SK-N-SH treated with all-trans-retinoic acid at 6 μM for 48 hours (cell line): ENCODE measurements at regions not wholly inside any gene's neighbourhood (a gene's known extent, or its start where the extent isn't known, plus 50 kb on each side); places are given as distances from the start of the nearest gene placed in this dataset.

Source experiments
- ATAC-seq: fragments of 200-7000 bp; cut with Tn5 transposase; 3 replicates; pipeline ENCODE4 v1.9.1; 2020; ENCODE audit warnings: mild to moderate bottlenecking, moderate library complexity
- ARNTL ChIP-seq: fragments of 450-650 bp; formaldehyde crosslinking; IDR thresholded peaks from 2 replicates; pipeline ENCODE4 v1.5.0; 2020; ENCODE audit warnings: low read depth, mild to moderate bottlenecking, moderate library complexity, borderline replicate concordance
- CSDC2 ChIP-seq: fragments of 250-450 bp; sonication (Bioruptor Pico); IDR thresholded peaks from 2 replicates; pipeline ENCODE4 v1.5.0; 2020; ENCODE audit warnings: mild to moderate bottlenecking, moderate library complexity
- CSRNP3 ChIP-seq: fragments of 250-450 bp; sonication (Bioruptor Pico); IDR thresholded peaks from 2 replicates; pipeline ENCODE4 v1.5.1; 2021; ENCODE audit warnings: mild to moderate bottlenecking, moderate library complexity
- ESRRG ChIP-seq: fragments of 250-450 bp; sonication (Bioruptor Pico); IDR thresholded peaks from 2 replicates; pipeline ENCODE4 v1.6.1; 2021; ENCODE audit warnings: mild to moderate bottlenecking
- GLIS3 ChIP-seq: fragments of 250-450 bp; sonication (Bioruptor Pico); IDR thresholded peaks from 2 replicates; pipeline ENCODE4 v1.5.0; 2020; ENCODE audit warnings: mild to moderate bottlenecking, moderate library complexity
- ISL1 ChIP-seq: fragments of 250-450 bp; sonication (Bioruptor Pico); IDR thresholded peaks from 2 replicates; pipeline ENCODE4 v2.1.2; 2022; ENCODE audit warnings: mild to moderate bottlenecking, moderate library complexity
- PATZ1 ChIP-seq: fragments of 250-450 bp; sonication (Bioruptor Pico); IDR thresholded peaks from 2 replicates; pipeline ENCODE4 v1.8.0; 2020; ENCODE audit warnings: mild to moderate bottlenecking, moderate library complexity, borderline replicate concordance
- POU6F1 ChIP-seq: fragments of 250-450 bp; sonication (Bioruptor Pico); IDR thresholded peaks from 2 replicates; pipeline ENCODE4 v1.8.0; 2021; ENCODE audit warnings: low read depth, mild to moderate bottlenecking, moderate library complexity, borderline replicate concordance
- RARB ChIP-seq: fragments of 250-450 bp; sonication (Bioruptor Pico); IDR thresholded peaks from 2 replicates; pipeline ENCODE4 v1.8.0; 2021; ENCODE audit warnings: mild to moderate bottlenecking, moderate library complexity
- SNAI2 ChIP-seq: fragments of 250-450 bp; sonication (Bioruptor Pico); IDR thresholded peaks from 2 replicates; pipeline ENCODE4 v1.5.0; 2020; ENCODE audit warnings: mild to moderate bottlenecking, moderate library complexity
- TCF4 ChIP-seq: fragments of 250-450 bp; sonication (Bioruptor Pico); IDR thresholded peaks from 2 replicates; pipeline ENCODE4 v1.8.0; 2021; ENCODE audit warnings: mild to moderate bottlenecking, moderate library complexity, borderline replicate concordance
- TSHZ2 ChIP-seq: fragments of 250-450 bp; sonication (Bioruptor Pico); IDR thresholded peaks from 2 replicates; pipeline ENCODE4 v1.5.0; 2020; ENCODE audit warnings: mild to moderate bottlenecking, moderate library complexity
- ZC3H10 ChIP-seq: fragments of 250-450 bp; sonication (Bioruptor Pico); IDR thresholded peaks from 2 replicates; pipeline ENCODE4 v1.5.1; 2021; ENCODE audit warnings: mild to moderate bottlenecking, moderate library complexity
- ZNF565 ChIP-seq: fragments of 450-650 bp; formaldehyde crosslinking; conservative IDR thresholded peaks from 2 replicates; pipeline ENCODE4 v1.5.0; 2020; ENCODE audit warnings: low read depth, mild to moderate bottlenecking, moderate library complexity
- ZNF8 ChIP-seq: fragments of 450-650 bp; formaldehyde crosslinking; IDR thresholded peaks from 2 replicates; pipeline ENCODE4 v1.5.0; 2020; ENCODE audit warnings: mild to moderate bottlenecking, moderate library complexity

GRCh38 chr4:14315129-14315528, 687.2 kb upstream of the CPEB2 start:
- no peak for ATAC-seq
- no peak for TF ChIP-seq TSHZ2
- TF ChIP-seq ARNTL = no peak
- TF ChIP-seq CSRNP3 (CRISPR knock-in tag) = no peak
- no peak for TF ChIP-seq ZNF565 (CRISPR knock-in tag)
- TF ChIP-seq PATZ1 (CRISPR knock-in tag) = no peak

- TF ChIP-seq ZNF8 (CRISPR knock-in tag) (no peak), ARNTL (no peak), CSRNP3 (CRISPR knock-in tag) (no peak), ESRRG (CRISPR knock-in tag) (no peak), SNAI2 (CRISPR knock-in tag) (no peak), TCF4 (CRISPR knock-in tag) (no peak), RARB (CRISPR knock-in tag) (no peak)
- TF ChIP-seq, all 23 proteins: peak for 0
- ATAC-seq = no peak
Measured at GRCh38 chr4:14317351-14317750, 684.9 kb upstream of the CPEB2 start.

- ATAC-seq = no peak
- TF ChIP-seq CSRNP3 (CRISPR knock-in tag) = no peak
- TF ChIP-seq TSHZ2 = no peak
- TF ChIP-seq SNAI2 (CRISPR knock-in tag) = no peak
- no peak for TF ChIP-seq ISL1
- no peak for TF ChIP-seq RARB (CRISPR knock-in tag)
- no peak for TF ChIP-seq ZC3H10
- TF ChIP-seq ZNF565 (CRISPR knock-in tag) = no peak
- TF ChIP-seq GLIS3 (CRISPR knock-in tag) = no peak
- TF ChIP-seq CSDC2 (CRISPR knock-in tag) = no peak
- no peak for TF ChIP-seq POU6F1 (CRISPR knock-in tag)
Measured at GRCh38 chr4:14318671-14319070, 683.6 kb upstream of the CPEB2 start.
